Forelimb muscle (tissue), 1 donor: ENCODE measurements at regions not wholly inside any gene's neighbourhood (a gene's known extent, or its start where the extent isn't known, plus 50 kb on each side); places are given as distances from the start of the nearest gene placed in this dataset.

Experiments
- DNase-seq: peaks from one replicate; pipeline ENCODE4 v3.0.0-alpha.2; 2013; ENCODE audit warnings: low read depth

DNA sequence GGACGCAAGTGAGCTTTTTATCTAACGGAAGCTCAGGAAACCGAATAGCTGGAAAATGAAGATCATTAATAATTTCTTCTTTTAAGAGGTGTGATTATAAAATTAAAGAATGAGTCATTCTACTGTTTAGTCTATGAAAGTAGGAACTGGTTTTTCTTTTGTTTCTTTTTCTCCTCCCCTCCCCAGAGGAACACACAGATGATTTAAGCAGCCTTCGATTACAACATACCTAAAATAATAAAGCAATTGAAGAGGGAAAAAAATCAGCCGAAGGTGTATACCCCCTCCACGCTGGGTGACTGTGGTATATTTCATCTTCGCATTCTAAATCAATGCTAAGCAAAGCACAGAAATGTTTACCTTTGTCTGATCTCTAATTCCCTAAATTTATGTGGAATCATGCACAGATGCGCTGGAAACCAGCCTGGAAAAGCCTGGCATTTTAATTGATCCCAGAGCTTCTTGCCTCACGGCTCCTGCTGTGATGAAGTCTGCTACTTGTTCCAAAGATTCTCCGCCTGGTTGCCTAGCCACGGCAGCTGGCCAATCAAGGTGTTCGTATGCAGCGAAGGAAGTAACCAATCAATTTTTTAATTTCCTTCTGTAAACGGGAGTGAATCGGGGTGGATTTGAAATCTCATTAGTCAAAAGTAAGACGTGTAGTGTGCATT is 133.9 kb downstream of the FANCF start:
- no peak for DNase-seq

DNA sequence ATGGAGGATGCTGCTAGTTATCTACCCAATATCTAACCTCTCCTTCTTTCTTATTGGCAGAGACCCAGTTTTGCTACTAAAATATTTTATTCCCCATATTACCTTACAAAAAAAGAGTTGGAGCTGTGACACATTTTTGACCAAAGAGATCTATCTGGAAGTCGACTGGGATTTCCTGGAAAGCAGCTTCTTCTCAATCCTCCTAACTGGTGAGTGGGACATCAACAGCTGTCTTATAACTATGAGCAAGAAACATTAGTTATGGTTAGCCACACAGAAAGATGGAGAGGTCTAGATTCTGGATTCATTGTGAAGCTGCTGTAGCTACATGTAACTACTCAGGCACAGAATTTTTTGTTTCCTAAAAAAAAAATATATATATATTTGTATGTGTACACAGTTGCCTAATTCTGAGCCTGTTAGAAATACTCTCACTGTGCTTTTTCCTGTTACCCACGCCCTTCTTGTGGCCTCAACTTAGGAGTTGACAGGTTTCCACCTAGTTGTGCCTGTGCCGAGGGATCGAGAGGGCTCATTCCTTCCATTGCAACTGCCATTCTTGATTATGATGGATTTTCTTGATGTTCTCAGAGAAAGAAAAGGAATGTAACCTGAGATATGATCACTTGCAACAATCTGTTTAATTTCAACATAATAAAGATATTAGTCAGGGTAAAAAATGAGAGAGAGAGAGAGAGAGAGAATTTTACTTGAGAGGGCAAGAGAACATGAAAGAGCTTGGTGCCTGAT is 142.0 kb downstream of the SLC17A6 start:
- DNase-seq = no peak

DNA sequence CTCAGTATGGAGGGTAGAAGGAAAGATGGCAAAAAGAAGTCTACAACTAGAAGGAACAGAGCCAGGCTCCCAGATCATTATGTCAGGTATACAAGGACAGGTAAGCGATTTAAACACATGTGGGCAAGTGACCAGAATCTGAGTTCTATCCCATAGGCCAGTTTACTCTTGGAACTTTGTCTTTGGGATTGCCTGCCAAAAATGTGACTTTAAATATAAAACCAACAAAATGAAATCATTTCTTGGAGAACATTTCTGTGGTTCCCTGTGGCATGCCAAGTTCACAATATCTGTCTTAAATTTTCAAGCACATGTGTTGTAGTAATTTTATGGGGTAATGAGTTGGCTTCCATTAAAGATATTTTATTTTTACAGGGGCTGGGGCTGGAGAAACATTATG is 141.0 kb downstream of the SLC17A6 start:
- no peak for DNase-seq

DNA sequence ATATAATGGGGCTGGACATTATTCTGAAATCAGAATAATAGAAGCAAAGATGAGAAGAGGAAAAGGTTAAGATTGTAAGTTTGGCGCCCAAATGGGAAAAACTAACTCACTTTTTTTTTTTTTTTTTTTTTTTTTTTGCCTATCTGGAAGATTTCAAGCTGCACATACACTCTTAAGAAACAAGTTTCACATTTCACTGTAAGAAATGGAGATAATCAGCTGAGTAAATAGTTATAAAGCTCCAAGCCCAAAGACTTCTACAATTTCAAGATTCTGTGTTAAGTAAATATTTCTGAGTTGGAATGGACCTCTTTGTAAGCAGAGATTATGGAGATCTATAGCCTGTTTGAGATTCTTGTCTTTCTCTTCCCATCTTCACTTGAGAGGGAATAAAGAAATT is 140.0 kb downstream of the SLC17A6 start:
- DNase-seq = no peak

DNA sequence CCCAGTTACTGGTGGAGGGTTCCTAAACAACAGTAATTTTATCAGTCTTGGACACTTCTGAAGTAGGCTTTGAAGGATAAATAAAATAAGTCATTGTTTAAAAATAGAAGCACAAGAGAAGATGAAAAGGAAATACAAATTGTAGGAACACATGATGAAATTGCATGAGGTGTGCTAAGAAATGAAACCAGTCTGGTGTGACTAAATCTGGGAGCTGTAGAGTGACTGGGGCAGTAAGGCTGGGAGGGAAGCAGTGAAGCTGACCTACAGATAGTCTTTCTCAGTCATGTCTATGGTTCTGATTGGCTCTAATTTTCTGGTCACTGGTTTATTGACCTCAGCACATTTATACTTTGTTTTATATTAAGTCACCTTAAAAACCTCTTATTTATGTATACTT is 139.1 kb downstream of the SLC17A6 start:
- no peak for DNase-seq

DNA sequence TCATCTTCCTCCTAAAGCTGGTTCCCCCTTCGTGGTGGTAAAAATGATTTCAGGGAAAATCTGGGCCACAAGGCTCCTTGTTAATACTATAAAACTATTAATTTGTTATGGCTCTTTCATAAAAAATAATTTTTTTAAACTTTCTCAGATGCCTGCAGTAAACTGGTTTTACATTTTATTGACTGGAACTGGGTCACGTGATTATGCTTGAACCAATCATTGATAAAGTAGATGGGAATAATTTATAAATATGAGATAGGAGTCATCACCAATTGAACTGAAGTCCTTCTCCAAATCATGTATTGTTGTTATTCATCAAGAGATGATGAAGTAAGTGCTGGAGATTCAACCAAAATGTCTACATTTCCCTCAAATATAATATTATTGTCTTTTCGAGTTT is 138.4 kb downstream of the SLC17A6 start:
- DNase-seq = no peak

DNA sequence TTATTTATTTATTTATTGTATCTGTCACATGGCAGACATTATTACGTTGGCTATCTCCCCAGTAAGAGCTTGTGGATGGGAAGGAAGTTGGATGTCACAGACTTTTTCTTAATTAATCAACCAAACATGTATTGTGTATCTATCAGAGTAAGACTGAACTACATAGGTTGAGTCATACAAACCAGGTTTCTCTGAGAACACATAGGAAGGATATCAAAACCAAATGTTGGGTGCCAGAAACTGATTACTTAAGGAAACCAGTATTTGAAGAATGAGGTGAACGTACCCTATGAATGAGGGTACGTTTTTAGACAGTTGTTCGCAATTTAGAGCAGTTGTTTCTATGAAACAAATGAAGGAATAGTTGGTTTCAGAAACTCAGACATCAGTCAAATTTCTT is 136.4 kb downstream of the SLC17A6 start:
- DNase-seq = no peak

DNA sequence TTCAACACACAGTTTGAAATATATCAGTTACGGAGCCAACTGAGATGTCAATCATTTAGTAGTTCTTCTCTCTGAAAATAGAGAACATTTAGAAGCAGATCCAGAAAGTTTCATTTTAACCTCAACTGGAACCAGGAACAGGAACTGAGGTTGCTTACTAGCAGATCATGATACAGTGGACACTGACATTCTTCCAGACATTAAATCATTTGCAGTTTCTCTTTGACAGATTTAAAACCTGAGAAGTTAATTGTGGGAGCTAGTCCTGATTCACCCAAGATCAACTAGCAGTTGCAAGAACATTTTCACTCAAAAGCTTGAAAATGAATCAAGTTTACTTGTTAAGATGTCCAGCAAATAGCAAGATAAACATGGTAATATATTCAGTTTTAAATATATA is 135.4 kb downstream of the SLC17A6 start:
- no peak for DNase-seq

DNA sequence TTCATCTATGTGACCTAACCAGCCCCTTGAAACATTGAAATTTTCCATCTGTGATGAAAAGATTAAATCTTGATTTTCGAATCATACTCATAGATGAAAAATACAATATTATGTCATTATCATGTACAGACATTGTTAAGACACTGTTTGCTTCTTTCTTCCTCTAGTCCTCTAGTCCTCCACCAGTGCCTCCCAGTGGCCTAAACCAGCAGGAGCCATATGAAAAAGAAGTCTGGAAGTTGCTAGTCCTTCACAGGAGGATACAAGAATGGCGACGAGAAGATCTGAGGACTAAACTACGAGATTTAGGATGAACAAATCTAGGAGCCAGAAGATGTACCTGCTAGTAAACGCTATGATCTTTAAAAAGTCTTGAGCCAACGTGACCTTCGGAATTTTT is 134.1 kb downstream of the SLC17A6 start:
- no peak for DNase-seq

DNA sequence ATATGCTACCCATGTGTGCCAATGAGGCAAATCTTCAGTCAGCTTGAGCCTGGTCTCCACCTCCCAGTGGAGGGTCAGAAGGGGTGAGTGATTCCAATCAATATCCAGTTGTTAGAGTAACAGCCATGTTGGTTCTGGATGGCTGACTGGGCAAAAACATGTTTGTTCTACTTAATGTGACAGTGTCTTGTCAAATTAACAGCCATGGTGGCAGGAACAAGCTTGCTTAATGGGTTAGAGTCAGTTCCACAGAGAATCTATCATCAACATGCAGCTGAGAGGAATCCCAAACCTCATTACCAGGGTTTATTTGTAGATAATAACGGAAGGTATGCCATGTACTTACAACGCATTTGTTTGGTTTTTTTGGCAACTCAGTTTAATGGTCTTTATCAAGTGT is 133.2 kb downstream of the SLC17A6 start:
- DNase-seq = no peak

DNA sequence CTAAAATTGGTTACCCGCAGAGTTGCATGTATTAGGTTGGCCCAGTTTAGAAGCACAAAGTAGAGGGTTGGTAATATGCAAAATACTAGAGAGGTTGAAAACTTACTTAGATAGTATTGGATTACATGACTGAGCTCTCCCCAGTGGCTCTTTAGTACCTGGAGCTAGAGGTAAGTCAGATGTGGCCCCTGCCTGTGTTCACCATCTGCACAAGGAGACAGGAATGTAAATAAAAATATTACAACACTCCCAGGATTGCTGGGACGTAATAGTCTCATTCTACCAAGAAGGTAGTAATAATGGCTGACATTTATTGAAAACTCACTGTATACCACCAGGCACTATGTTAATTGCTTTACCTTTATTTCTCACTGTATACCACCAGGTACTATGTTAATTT is 129.6 kb downstream of the SLC17A6 start:
- no peak for DNase-seq

DNA sequence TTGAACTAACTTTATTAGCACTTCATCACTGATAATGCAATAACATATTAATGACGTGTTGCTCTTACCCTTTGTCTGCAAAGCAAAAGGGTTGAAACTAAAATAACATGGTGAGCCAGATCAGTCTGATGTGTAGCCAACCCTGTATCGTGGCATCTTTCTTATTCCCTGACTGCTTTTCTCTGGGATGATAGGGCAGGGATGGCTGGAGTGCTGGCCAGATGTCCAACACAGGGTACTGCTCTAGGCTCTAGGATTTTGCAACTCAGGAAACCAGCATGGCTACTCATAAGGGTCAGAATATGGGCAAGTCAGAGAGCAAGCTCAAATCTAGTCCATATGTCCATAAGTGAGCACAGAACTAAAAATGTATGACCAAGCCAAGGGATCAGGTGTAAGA is 129.1 kb downstream of the SLC17A6 start:
- DNase-seq = no peak

DNA sequence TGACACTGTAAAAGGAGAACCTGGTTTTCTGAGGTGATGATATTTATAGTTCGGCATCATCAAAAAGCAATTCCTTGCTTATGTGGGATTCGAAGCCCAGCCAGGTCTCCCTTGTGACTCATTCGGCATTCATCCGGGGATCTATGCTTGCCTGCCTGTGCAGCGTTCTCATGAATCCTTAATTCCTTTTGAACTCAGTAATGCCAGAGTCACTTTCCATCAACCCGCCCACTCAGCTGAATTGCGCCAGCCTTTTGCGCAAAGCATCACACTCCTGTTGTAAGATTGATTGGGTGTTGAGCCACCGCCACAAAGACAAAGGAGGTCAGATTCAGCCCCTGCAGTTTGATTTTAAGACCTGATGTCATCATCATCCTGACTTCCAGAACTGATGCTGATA is 128.6 kb downstream of the SLC17A6 start:
- DNase-seq = no peak

DNA sequence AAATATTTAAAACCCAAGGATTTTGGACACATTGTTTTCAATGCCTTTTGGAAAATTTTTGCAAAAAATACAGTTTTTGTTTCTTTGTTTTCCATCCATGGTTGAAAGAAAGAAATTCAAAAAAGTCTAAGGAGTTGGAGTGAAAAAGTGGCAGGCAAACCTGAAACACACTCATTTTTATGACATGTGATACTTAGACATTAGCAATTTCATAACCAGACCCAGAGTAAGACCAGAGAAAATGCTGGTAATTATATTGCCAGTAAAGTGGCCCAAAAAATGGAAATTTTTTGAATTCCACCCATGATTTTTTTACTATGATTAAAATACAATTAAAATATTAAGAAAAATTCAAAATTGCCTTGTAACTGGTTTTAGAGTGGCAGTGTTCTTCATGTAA is 128.2 kb downstream of the SLC17A6 start:
- DNase-seq = no peak

DNA sequence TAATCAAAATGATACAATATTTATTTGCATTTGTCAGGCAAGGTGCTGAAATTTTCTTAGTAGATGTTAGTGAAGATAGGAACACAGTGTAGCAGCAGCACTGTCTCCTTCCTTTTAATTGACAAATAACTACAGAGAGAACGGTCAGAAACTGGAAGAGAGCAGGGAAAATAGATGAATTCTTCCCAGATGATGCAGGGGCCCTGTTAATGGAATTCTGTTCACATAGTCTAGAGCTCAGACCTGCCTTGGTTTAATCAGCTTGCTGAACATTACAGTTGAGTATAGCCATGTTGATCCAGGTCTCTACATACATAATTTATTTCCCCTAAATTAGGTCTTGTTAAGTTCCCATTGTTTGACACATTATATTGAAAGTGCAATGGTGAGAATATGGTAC is 127.4 kb downstream of the SLC17A6 start:
- no peak for DNase-seq

DNA sequence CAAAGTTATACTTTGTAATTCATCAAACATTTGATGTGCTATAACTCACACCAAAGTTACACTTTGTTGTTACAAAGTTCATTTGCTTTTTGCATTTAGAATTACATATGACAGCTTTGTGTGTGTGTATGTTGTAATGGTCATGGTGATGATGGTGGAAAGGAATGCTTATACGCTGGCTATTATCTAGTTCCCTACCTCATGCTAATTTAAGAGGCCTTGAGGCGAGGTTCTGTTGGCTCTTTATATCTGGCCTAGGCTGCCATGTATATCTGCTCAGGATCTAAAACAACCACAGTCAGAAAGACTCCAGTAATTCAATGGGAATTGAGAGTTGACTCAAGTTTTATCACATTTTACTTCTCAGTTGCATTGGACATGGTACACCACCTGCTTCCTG is 123.4 kb downstream of the SLC17A6 start:
- no peak for DNase-seq

DNA sequence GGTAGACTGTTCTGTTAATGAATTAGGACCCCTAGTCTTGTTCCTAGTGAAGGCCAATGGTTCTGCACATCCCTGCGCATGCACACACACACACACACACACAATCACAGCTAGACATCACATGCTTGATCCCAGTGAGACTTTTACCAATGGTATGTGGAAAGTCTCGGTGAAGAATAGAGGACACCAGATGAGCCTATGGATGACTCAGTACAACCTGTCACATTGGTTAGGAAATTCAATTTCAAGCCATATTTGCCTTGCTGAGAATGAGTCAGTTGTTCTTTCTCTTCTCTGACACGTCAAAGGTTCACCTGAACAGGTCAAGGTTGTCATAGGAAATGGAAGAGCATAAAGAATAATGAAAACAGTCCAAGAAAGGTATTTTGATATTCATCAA is 122.0 kb downstream of the SLC17A6 start:
- DNase-seq = no peak

DNA sequence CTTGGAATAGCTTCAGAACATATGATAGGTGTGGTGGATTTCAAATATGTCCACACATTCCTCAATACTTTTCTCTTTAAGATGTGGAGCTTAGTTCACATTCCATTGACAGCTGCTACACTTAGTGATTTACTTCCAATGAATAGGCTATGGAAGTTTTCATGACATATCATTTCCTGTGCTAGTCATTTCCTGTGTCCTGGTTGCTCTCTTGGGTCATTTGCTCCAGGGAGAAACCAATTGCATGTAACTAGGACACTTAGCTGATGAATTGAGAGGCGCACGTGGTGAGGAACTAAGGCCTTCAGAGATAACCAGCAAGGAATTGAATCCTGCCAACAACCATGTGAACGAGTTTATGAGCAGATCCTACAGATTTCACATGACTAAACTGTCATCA is 120.9 kb downstream of the SLC17A6 start:
- no peak for DNase-seq

DNA sequence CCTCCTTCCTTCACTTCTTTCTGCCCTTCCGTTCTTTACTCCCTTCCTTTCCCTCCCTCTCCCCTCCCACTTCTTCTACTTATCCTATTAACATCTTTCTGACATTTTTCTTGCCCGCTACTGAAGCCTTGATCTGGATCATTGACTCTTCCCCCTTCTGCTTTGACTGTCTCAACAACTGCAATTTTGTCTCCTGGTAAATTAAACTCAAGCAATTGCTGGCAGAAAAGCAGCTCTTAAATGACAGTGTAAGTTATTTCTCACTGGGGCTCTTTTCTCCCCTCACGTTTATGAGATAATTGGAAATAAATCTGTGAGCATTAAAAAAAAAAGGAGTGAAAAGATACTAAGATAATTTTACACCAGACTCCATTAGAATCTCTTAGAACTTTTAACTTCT is 120.0 kb downstream of the SLC17A6 start:
- DNase-seq = no peak

DNA sequence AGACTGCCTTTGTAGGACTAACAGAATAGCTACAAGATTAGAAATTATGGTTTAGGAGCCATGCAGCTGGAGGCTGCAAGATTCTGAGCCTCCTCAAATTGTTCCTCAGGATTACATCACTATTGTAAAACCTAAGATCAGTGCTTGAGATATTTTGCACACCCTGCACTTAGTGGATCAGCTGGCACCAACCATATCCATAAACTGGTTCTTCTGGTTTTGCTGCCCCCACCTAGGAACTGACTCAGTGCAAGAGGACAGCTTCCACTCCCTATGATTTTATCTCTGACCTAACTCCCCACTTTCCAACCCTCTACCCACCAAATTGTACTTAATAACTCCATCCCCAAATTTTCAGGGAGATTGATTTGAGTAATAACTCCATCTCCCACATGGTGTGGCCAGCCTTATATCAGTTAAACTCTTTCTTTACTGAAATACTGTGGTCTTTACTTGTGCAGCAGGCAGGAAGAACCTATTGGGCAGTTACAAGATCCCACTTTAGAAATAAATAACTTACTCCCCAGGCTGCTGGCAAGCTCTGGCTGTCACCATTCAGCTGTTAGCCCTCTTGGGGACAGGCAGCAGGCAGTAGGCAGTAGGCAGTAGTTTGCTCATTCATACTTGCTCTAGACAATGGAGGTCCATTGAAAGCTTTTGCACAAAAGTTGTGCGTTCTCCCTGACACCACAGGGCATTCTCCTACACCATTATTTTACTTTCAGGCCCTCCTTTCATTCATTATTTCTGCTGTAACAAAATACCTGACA is 119.0 kb downstream of the SLC17A6 start:
- DNase-seq = no peak

DNA sequence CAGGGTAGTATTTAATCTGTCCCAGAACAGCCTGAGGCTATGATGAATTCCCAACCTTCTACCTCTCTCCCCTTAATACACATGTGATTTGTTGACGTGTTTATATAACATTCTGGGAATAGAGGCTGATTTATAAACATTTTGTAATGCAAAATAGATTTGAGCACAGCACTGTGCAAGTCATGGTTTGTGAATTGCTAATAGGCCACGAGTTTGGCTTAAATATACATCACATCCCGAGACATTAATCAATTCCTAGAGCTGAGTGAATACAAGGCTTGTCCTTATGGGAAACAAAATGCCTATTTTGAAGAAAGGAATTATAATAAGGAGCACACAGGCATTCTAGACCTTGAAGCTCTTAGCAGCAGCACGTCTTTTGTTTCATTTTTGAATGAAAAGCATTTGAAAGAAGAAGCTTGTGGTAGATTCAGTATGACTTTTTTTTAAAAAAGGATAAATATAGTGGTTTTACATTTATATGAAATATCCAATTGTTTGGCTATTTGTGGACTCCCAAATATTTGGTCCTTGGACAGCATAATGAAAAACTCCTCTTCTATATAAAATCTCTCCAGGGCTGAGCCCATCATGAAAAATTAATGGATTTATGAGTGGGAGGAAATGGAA is 116.4 kb downstream of the SLC17A6 start:
- DNase-seq = no peak

DNA sequence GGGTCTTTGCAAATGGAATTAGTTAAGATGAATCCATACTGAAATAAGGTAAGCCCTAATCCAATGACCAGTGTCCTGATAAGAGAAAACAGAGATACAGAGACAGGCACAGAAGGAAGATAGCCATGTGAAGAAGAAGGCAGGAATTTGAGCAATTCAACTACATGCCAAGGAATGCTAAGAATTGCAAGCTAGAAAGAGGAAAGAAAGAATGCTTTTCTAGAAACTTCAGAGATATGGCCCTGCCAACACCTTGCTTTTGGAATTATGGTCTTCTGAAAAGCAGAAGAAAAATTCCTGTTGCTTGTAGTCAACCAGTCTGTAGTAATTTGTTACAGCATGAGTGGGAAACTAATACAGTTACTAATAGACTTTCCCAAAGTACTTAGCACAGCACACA is 111.3 kb downstream of the SLC17A6 start:
- DNase-seq = no peak

DNA sequence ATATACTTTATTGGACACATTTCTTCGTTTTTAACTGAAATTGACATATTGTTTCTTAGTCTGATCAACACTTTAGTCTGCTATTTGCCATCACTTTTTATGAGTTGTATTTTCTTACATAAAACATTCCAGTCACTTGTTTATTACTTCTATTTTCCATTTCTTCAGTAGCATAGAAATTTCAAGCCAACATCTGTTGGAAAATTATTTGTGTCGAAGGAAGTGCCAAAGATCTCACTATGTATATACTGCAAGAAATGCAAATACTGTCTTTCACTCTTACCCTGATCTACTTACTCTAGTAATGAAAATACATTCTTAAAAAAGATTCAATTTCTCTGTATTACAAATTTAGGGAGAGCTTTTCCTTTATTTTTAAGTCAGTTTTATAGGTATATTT is 105.9 kb downstream of the SLC17A6 start:
- no peak for DNase-seq
